Vagina (tissue), 2 donors: ENCODE measurements at regions not wholly inside any gene's neighbourhood (a gene's known extent, or its start where the extent isn't known, plus 50 kb on each side); places are given as distances from the start of the nearest gene placed in this dataset.

Source experiments
- CTCF ChIP-seq, 3 experiments: fragments of 450-650 bp in 2 of 3; fragments of 200-600 bp in 1 of 3; sonication (generic) in 1 of 3; IDR thresholded peaks; one replicate each; pipeline ENCODE4 v1.5.1; 2017 to 2019; ENCODE audit warnings: antibody characterized with exemption in 3 of 3, mild to moderate bottlenecking in 2 of 3, moderate library complexity in 2 of 3
- POLR2A ChIP-seq, 2 donors: fragments of 450-650 bp; IDR thresholded peaks; one replicate each; pipeline ENCODE4 v1.6.1; 2017; ENCODE audit warnings: antibody characterized with exemption in 2 of 2, mild to moderate bottlenecking in 2 of 2, moderate library complexity in 2 of 2
- POLR2AphosphoS5 ChIP-seq, 2 donors: sonication (generic); formaldehyde crosslinking; IDR thresholded peaks; one replicate each; pipeline ENCODE4 v1.9.0; 2017; ENCODE audit warnings: antibody characterized with exemption in 2 of 2, mild to moderate bottlenecking in 2 of 2, low read depth in 1 of 2; ENCODE audit not compliant: insufficient read depth in 1 of 2

GRCh38 chr10:120646738-120647456 lies 189.9 kb downstream of the PLPP4 start:
- TF ChIP-seq CTCF (IDR thresholded peaks at IDR 0.05), result no peak
- TF ChIP-seq POLR2AphosphoS5 (IDR thresholded peaks at IDR 0.05; ENCODE audit: insufficient read depth in 1 of 2, low read depth in 1 of 2), result no peak
- TF ChIP-seq POLR2A (IDR thresholded peaks at IDR 0.05), result no peak
